Thyroid gland (tissue), 4 donors: ENCODE measurements at regions not wholly inside any gene's neighbourhood (a gene's known extent, or its start where the extent isn't known, plus 50 kb on each side); places are given as distances from the start of the nearest gene placed in this dataset.

Experiments used
- CTCF ChIP-seq, 6 experiments: fragments of 200-600 bp in 3 of 6; fragments of 450-650 bp in 3 of 6; sonication (generic) in 3 of 6; IDR thresholded peaks; one replicate each; pipeline ENCODE4 v1.5.1; 2016 to 2019; ENCODE audit warnings: antibody characterized with exemption in 6 of 6, mild to moderate bottlenecking in 2 of 6, inconsistent platforms in 1 of 6, moderate library complexity in 1 of 6
- POLR2A ChIP-seq, 2 donors: fragments of 450-650 bp; IDR thresholded peaks; one replicate each; pipeline ENCODE4 v1.6.1; 2017; ENCODE audit warnings: antibody characterized with exemption in 2 of 2, mild to moderate bottlenecking in 2 of 2, moderate library complexity in 1 of 2

- TF ChIP-seq CTCF (IDR thresholded peaks at IDR 0.05): no peak
- no peak for TF ChIP-seq POLR2A (IDR thresholded peaks at IDR 0.05)
Measured at GRCh38 chr22:48474881-48475280, 1352.8 kb downstream of the BRD1 start.
